ENCODE measurements at regions not wholly inside any gene's neighbourhood (a gene's known extent, or its start where the extent isn't known, plus 50 kb on each side); places are given as distances from the start of the nearest gene placed in this dataset.

DNA sequence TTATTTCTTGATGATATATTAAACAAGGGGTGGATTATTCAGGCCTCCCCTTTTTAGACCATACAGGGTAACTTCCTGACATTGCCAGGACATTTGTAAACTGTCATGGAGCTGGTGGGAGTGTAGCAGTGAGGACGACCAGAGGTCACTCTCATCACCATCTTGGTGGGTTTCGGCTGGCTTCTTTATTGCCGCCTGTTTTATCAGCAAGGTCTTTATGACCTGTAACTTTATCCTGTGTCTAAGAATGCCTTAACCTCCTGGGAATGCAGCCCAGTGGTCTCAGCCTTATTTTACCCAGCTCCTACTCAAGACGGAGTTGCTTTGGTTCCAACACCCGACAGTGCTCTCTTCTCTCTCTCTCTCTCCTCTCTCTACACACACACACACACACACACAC, 221.9 kb downstream of the C16orf95 start:
- no peaks in the 10 kb centered on the region for H3K36me3 ChIP-seq (ENCODE audit: low read depth)
- TF ChIP-seq, protein P1, sequence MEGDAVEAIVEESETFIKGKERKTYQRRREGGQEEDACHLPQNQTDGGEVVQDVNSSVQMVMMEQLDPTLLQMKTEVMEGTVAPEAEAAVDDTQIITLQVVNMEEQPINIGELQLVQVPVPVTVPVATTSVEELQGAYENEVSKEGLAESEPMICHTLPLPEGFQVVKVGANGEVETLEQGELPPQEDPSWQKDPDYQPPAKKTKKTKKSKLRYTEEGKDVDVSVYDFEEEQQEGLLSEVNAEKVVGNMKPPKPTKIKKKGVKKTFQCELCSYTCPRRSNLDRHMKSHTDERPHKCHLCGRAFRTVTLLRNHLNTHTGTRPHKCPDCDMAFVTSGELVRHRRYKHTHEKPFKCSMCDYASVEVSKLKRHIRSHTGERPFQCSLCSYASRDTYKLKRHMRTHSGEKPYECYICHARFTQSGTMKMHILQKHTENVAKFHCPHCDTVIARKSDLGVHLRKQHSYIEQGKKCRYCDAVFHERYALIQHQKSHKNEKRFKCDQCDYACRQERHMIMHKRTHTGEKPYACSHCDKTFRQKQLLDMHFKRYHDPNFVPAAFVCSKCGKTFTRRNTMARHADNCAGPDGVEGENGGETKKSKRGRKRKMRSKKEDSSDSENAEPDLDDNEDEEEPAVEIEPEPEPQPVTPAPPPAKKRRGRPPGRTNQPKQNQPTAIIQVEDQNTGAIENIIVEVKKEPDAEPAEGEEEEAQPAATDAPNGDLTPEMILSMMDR (IDR thresholded peaks at IDR 0.05): no peak
- H3K4me3 ChIP-seq: no peak overlapping the region
- H3K4me1 ChIP-seq (ENCODE audit: low read depth): no peaks in the 10 kb centered on the region
- intact Hi-C loops (cut with DNase I, micrococcal nuclease): no loop called here
- ATAC-seq: no peak
- DNase-seq: no peak
- no peaks in the 10 kb centered on the region for H3K9me3 ChIP-seq

GRCh38 chr16:87096746-87097333, 220.4 kb downstream of the C16orf95 start:
- Histone ChIP-seq H3K4me1 (ENCODE audit: low read depth) (no peaks in the 10 kb centered on the region), H3K9me3 (no peaks in the 10 kb centered on the region), H3K36me3 (ENCODE audit: low read depth) (no peaks in the 10 kb centered on the region), H3K4me3 (no peak overlapping the region)
- no peak for ATAC-seq
- no peak for DNase-seq
- intact Hi-C loops (cut with DNase I, micrococcal nuclease): no loop called here
- TF ChIP-seq, protein P1 (IDR thresholded peaks at IDR 0.05): no peak

GRCh38 chr16:87098361-87098760, 218.8 kb downstream of the C16orf95 start:
- TF ChIP-seq, protein P1 (IDR thresholded peaks at IDR 0.05): no peak
- H3K9me3 ChIP-seq: no peaks in the 10 kb centered on the region
- H3K4me1 ChIP-seq (ENCODE audit: low read depth): no peaks in the 10 kb centered on the region
- no peaks in the 10 kb centered on the region for H3K36me3 ChIP-seq (ENCODE audit: low read depth)
- DNase-seq (no peak), ATAC-seq (no peak)
- H3K4me3 ChIP-seq: no peak overlapping the region
- intact Hi-C loops (cut with DNase I, micrococcal nuclease): no loop called here

DNA sequence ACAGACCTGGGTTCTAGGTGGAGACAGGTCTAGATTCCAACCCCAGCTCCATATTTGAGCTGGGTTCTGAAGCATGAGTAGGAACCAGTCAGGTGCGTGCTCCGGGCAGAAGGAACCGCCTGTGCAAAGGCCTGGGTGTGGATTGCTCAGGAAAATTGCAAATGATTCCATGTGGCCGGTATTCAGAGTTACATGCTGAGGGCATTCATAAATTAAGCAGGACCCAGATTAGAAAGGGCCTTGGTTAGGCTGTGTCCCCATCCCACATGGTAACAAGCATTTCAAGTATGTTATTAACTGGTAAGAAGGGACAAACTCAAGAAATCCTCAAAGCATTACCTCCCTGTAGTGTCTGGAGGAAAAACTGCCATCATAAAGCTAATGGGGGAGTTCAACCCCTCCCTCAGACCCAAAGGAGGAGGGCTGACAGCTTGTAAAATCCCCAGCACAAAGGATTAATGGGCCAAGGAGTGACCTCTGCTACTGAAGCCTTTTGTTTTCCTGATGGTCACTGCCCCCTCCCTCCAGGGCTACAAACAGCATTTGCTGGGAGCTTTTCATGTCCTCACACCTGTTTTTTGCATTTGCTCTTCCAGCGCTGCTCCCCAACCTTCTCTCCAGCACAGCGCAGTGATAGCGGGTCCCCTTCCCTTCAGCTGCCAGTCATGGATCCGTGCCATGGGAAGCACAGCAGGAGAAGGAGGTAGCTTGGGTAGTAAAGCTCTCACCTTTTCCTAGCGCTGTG, 218.0 kb downstream of the C16orf95 start:
- intact Hi-C loops (cut with DNase I, micrococcal nuclease): no loop called here
- ATAC-seq (no peak), DNase-seq (no peak)
- Histone ChIP-seq H3K36me3 (ENCODE audit: low read depth) (no peaks in the 10 kb centered on the region), H3K4me1 (ENCODE audit: low read depth) (no peaks in the 10 kb centered on the region), H3K9me3 (no peaks in the 10 kb centered on the region), H3K4me3 (no peak overlapping the region)
- TF ChIP-seq, protein P1 (IDR thresholded peaks at IDR 0.05): no peak

GRCh38 chr16:87100306-87101058, 216.7 kb downstream of the C16orf95 start:
- DNase-seq: no peak
- intact Hi-C loops (cut with DNase I, micrococcal nuclease): no loop called here
- Histone ChIP-seq H3K4me1 (ENCODE audit: low read depth) (no peaks in the 10 kb centered on the region), H3K36me3 (ENCODE audit: low read depth) (no peaks in the 10 kb centered on the region), H3K9me3 (no peaks in the 10 kb centered on the region), H3K4me3 (no peak overlapping the region)
- no peak for ATAC-seq
- TF ChIP-seq, protein P1 (IDR thresholded peaks at IDR 0.05): no peak

All from mucosa of descending colon (tissue), 3 donors.